SJSA1 (cell line): ENCODE measurements at regions not wholly inside any gene's neighbourhood (a gene's known extent, or its start where the extent isn't known, plus 50 kb on each side); places are given as distances from the start of the nearest gene placed in this dataset.

Source experiments
- DNase-seq, 2 experiments: peaks; one replicate each; pipeline ENCODE4 v3.0.0-alpha.2; 2015 to 2020; ENCODE audit warnings: low spot score in 2 of 2, low read depth in 1 of 2
- H3K27ac ChIP-seq: fragments of 250-450 bp; sonication (Bioruptor Pico); 2 replicates; pipeline ENCODE4 v1.5.1; 2020; ENCODE audit warnings: mild to moderate bottlenecking, moderate library complexity
- H3K27me3 ChIP-seq: fragments of 250-450 bp; sonication (Bioruptor Pico); replicated peaks from 2 replicates; pipeline ENCODE4 v1.5.1; 2020; ENCODE audit warnings: mild to moderate bottlenecking, moderate library complexity
- H3K36me3 ChIP-seq: fragments of 250-450 bp; sonication (Bioruptor Pico); 2 replicates; pipeline ENCODE4 v1.5.1; 2020; ENCODE audit warnings: mild to moderate bottlenecking
- H3K4me1 ChIP-seq: fragments of 250-450 bp; sonication (Bioruptor Pico); replicated peaks from 2 replicates; pipeline ENCODE4 v1.6.1; 2021; ENCODE audit warnings: mild to moderate bottlenecking
- H3K4me3 ChIP-seq: fragments of 250-450 bp; sonication (Bioruptor Pico); 2 replicates; pipeline ENCODE4 v1.5.1; 2020; ENCODE audit warnings: mild to moderate bottlenecking
- H3K9me3 ChIP-seq: fragments of 250-450 bp; sonication (Bioruptor Pico); replicated peaks from 2 replicates; pipeline ENCODE4 v1.5.1; 2020; ENCODE audit warnings: mild to moderate bottlenecking

GRCh38 chr7:25399000-25399750, 170.9 kb upstream of the NPVF start:
- H3K4me1 ChIP-seq, result no peaks in the 10 kb centered on the region
- no peak for DNase-seq
- no peak overlapping the region for H3K27ac ChIP-seq
- no peaks in the 10 kb centered on the region for H3K9me3 ChIP-seq
- H3K36me3 ChIP-seq, result no peaks in the 10 kb centered on the region
- peaks cover 8% of the 10 kb centered on the region; the same call in 1 of the 2 replicates for H3K27me3 ChIP-seq
- no peak overlapping the region for H3K4me3 ChIP-seq

- Histone ChIP-seq H3K27ac (no peak overlapping the region), H3K4me1 (no peaks in the 10 kb centered on the region), H3K36me3 (no peaks in the 10 kb centered on the region), H3K4me3 (no peak overlapping the region), H3K27me3 (peaks cover 8% of the 10 kb centered on the region; the same call in 1 of the 2 replicates), H3K9me3 (no peaks in the 10 kb centered on the region)
- DNase-seq, result no peak
Measured at GRCh38 chr7:25402532-25402931, 174.2 kb upstream of the NPVF start.

- DNase-seq, result no peak
- no peaks in the 10 kb centered on the region for H3K4me1 ChIP-seq
- H3K27me3 ChIP-seq, result no peaks in the 10 kb centered on the region
- H3K9me3 ChIP-seq, result no peaks in the 10 kb centered on the region
- no peaks in the 10 kb centered on the region for H3K36me3 ChIP-seq
- no peak overlapping the region for H3K27ac ChIP-seq
- H3K4me3 ChIP-seq, result no peak overlapping the region
Measured at GRCh38 chr7:25405736-25406135, 177.4 kb upstream of the NPVF start.

DNA sequence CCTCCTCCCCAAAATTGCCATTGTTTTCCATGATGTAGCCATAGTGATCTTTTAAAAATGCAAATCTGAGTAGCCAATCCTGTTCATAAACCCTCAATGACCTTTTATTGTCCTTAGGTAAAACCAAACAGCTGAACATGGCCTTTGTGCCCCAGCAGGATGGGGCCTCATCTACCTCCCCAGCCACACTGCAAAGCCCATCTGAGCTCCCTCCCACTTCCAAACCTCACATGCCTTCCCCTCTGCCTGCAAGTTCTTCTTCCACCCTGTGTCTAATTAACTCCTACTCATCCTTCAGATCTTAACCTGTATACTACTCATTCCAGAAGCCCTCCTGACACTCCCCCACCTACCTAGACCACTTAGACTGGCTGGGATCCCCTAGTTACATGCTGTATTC, 178.8 kb upstream of the NPVF start:
- no peak for DNase-seq
- Histone ChIP-seq H3K4me3 (no peak overlapping the region), H3K27ac (no peak overlapping the region), H3K27me3 (no peaks in the 10 kb centered on the region), H3K4me1 (no peaks in the 10 kb centered on the region), H3K9me3 (no peaks in the 10 kb centered on the region), H3K36me3 (no peaks in the 10 kb centered on the region)

GRCh38 chr7:25408012-25408687, 179.9 kb upstream of the NPVF start:
- no peaks in the 10 kb centered on the region for H3K27me3 ChIP-seq
- no peaks in the 10 kb centered on the region for H3K9me3 ChIP-seq
- no peaks in the 10 kb centered on the region for H3K4me1 ChIP-seq
- no peaks in the 10 kb centered on the region for H3K36me3 ChIP-seq
- no peak for DNase-seq
- no peak overlapping the region for H3K27ac ChIP-seq
- no peak overlapping the region for H3K4me3 ChIP-seq

- H3K27ac ChIP-seq, result no peak overlapping the region
- no peak for DNase-seq
Measured at GRCh38 chr7:25408876-25409275, 180.6 kb upstream of the NPVF start.

GRCh38 chr7:25409897-25410636, 181.8 kb upstream of the NPVF start:
- no peaks in the 10 kb centered on the region for H3K9me3 ChIP-seq
- H3K27me3 ChIP-seq, result no peaks in the 10 kb centered on the region
- H3K4me1 ChIP-seq, result no peaks in the 10 kb centered on the region
- no peak overlapping the region for H3K27ac ChIP-seq
- no peak for DNase-seq
- H3K36me3 ChIP-seq, result no peaks in the 10 kb centered on the region
- H3K4me3 ChIP-seq, result no peak overlapping the region

More at GRCh38 chr7:25408876-25409275, 180.6 kb upstream of the NPVF start:
- Histone ChIP-seq H3K27me3 (no peaks in the 10 kb centered on the region), H3K4me3 (no peak overlapping the region), H3K4me1 (no peaks in the 10 kb centered on the region), H3K36me3 (no peaks in the 10 kb centered on the region), H3K9me3 (no peaks in the 10 kb centered on the region)

DNA sequence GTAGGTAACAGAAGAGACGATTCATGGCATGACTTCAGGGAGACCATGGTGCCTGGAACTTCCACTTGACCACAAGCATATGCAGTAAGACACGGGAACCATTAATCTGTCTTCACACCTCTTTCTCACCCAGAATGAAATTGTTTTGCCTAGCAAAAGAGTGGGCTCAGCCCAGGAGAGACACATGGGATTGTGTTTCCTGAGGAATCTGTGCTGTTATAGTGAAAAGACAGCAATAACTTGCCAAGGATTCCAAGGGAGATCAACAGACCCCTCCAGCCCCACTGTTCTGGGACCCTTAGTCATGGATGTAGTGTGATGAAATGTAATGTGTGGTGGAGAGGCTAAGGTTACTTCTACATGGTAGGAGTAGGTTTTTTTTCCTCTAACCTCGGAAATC, 192.5 kb upstream of the NPVF start:
- no peaks in the 10 kb centered on the region for H3K36me3 ChIP-seq
- no peaks in the 10 kb centered on the region; the same call in 1 of the 2 replicates for H3K4me1 ChIP-seq
- DNase-seq, result no peak
- no peak overlapping the region for H3K4me3 ChIP-seq
- H3K9me3 ChIP-seq, result no peaks in the 10 kb centered on the region
- no peak overlapping the region for H3K27ac ChIP-seq
- H3K27me3 ChIP-seq, result no peaks in the 10 kb centered on the region; the same call in 1 of the 2 replicates

- Histone ChIP-seq H3K27ac (no peak overlapping the region), H3K4me1 (peaks cover 11% of the 10 kb centered on the region), H3K4me3 (no peak overlapping the region), H3K36me3 (no peaks in the 10 kb centered on the region), H3K9me3 (no peaks in the 10 kb centered on the region), H3K27me3 (no peaks in the 10 kb centered on the region; the same call in 1 of the 2 replicates)
- no peak for DNase-seq
Measured at GRCh38 chr7:25424113-25424512, 195.8 kb upstream of the NPVF start.

GRCh38 chr7:25424855-25425254, 196.6 kb upstream of the NPVF start:
- H3K4me1 ChIP-seq, result peaks cover 19% of the 10 kb centered on the region
- DNase-seq, result no peak
- no peak overlapping the region for H3K27ac ChIP-seq
- no peaks in the 10 kb centered on the region; the same call in 1 of the 2 replicates for H3K27me3 ChIP-seq
- H3K9me3 ChIP-seq, result no peaks in the 10 kb centered on the region
- no peak overlapping the region for H3K4me3 ChIP-seq
- no peaks in the 10 kb centered on the region for H3K36me3 ChIP-seq

DNA sequence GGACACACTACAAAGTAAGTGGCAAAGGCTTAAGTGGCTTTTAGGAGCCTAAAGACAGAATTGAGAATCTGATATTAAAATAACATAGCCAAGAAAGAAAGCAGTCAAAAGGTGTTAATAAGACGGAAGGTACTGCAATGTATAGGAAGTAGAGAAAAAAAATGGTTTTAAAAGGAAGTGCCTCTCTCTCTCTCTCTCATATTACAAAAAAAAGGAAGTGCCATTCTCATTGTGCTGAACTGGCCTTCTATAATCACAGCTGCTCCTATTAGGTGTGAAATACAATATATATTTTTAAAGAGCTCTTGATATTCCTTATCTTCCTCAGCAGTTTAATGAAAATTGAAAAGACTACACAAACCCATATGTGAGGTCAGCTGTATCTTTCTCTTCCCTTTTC, 199.4 kb upstream of the NPVF start:
- H3K27ac ChIP-seq, result no peak overlapping the region
- H3K27me3 ChIP-seq, result no peaks in the 10 kb centered on the region; the same call in 1 of the 2 replicates
- no peaks in the 10 kb centered on the region for H3K9me3 ChIP-seq
- no peaks in the 10 kb centered on the region for H3K36me3 ChIP-seq
- no peak overlapping the region for H3K4me3 ChIP-seq
- H3K4me1 ChIP-seq, result peaks cover 30% of the 10 kb centered on the region
- no peak for DNase-seq

DNA sequence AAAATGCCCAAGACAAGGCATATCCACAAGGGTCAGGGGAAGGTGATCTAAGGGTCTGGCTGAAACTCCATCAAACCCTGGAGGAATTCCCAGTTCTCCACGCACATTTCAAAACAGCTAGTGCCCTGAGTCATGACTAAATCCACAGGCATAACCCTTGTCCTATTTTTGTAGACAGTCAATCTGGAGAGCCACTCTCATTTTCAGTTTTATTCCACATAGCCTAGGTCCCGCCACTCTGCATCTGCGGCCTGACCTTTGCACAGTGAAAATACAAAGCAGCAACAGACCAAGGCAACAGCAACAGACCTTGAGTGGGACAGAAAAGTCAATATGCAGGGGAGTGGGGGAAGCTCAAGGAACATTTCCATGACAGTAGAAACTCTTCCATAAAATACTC, 201.4 kb upstream of the NPVF start:
- Histone ChIP-seq H3K4me3 (no peak overlapping the region), H3K4me1 (peaks cover 30% of the 10 kb centered on the region), H3K27me3 (no peaks in the 10 kb centered on the region), H3K27ac (peak overlapping the region; percentile 70), H3K9me3 (no peaks in the 10 kb centered on the region), H3K36me3 (no peaks in the 10 kb centered on the region)
- peak in 1 of 2 experiments; percentile 48 for DNase-seq

GRCh38 chr7:25430200-25430931, 202.1 kb upstream of the NPVF start:
- peak overlapping the region; percentile 70 for H3K27ac ChIP-seq
- H3K36me3 ChIP-seq, result no peaks in the 10 kb centered on the region
- no peak overlapping the region for H3K4me3 ChIP-seq
- H3K4me1 ChIP-seq, result peaks cover 30% of the 10 kb centered on the region
- H3K27me3 ChIP-seq, result no peaks in the 10 kb centered on the region
- no peaks in the 10 kb centered on the region for H3K9me3 ChIP-seq
- DNase-seq, result peak; percentile 51 to 66
